Sigmoid colon (tissue), 6 donors: ENCODE measurements at regions not wholly inside any gene's neighbourhood (a gene's known extent, or its start where the extent isn't known, plus 50 kb on each side); places are given as distances from the start of the nearest gene placed in this dataset.

Experiments
- DNase-seq: peaks from one replicate; pipeline ENCODE4 v3.0.0-alpha.2; 2019
- H3K27ac ChIP-seq, 4 donors: fragments of 200-600 bp; sonication (generic); one replicate each; pipeline ENCODE4 v1.5.1; 2016 to 2019; ENCODE audit warnings: mild to moderate bottlenecking in 1 of 4
- H3K27me3 ChIP-seq, 3 donors: fragments of 200-600 bp; sonication (generic); one replicate each; pipeline ENCODE4 v1.5.1; 2019; ENCODE audit warnings: mild to moderate bottlenecking in 1 of 3
- H3K36me3 ChIP-seq, 4 donors: fragments of 200-600 bp; sonication (generic); one replicate each; pipeline ENCODE4 v1.5.1; 2016 to 2019
- H3K4me1 ChIP-seq, 4 donors: fragments of 200-600 bp; sonication (generic); one replicate each; pipeline ENCODE4 v1.5.1; 2017 to 2019
- H3K4me3 ChIP-seq, 4 donors: fragments of 200-600 bp; sonication (generic); one replicate each; pipeline ENCODE4 v1.5.1; 2017 to 2019; ENCODE audit warnings: mild to moderate bottlenecking in 2 of 4, moderate library complexity in 1 of 4
- H3K9me3 ChIP-seq, 4 donors: fragments of 200-600 bp in 3 of 4; sonication (generic) in 3 of 4; one replicate each; pipeline versions ENCODE4 v1.5.1 to v1.6.1; 2013 to 2019
- CTCF ChIP-seq, 4 experiments: fragments of 450-650 bp in 3 of 4; fragments of 200-600 bp in 1 of 4; IDR thresholded peaks; one replicate each; pipeline ENCODE4 v1.5.1; 2016 to 2019; ENCODE audit warnings: antibody characterized with exemption in 4 of 4, mild to moderate bottlenecking in 3 of 4, moderate library complexity in 2 of 4
- EP300 ChIP-seq, 4 donors: sonication (generic); formaldehyde crosslinking; IDR thresholded peaks; one replicate each; pipeline ENCODE4 v1.6.1; 2017; ENCODE audit warnings: antibody characterized with exemption in 4 of 4
- POLR2A ChIP-seq, 2 donors: fragments of 450-650 bp; IDR thresholded peaks; one replicate each; pipeline ENCODE4 v1.6.1; 2016; ENCODE audit warnings: antibody characterized with exemption in 2 of 2, mild to moderate bottlenecking in 2 of 2, moderate library complexity in 2 of 2
- POLR2AphosphoS5 ChIP-seq, 4 donors: sonication (generic); formaldehyde crosslinking; IDR thresholded peaks; one replicate each; pipeline ENCODE4 v1.6.1; 2017; ENCODE audit warnings: antibody characterized with exemption in 4 of 4
- WGBS, 2 donors: extraction: QIAGEN DNeasy Blood & Tissue Kit; methylation state at CpG; one replicate each; pipeline ENCODE4 v1.1.7; 2013; 5-methylcytosine and 5-hydroxymethylcytosine counted together
- intact Hi-C: fragments of 100-400 bp; cut with DNase I; formaldehyde crosslinking; loops from one replicate; pipeline ENCODE4 v1.15.1; 2023
- donor health status: healthy with polysubstance abuse.
- donor health status: healthy.

DNA sequence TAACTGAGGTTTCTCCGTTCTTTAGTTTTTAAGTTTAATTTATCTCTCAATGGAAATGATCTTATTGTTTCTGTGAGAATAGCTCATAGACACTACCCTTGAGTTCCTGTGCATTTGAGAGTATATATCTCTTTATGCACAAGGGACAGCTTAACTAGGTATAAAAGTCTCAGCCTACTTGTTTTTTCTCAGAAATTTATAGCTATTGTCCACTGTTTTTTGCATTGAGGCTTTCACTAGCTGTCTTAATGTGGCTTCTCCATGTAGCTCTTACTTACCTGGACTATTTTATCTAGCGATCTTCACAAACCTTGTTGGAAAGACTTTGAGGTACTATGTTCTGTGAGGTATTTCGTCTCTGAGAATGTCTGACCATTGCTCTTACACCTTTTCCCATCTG is 153.9 kb upstream of the RTL1 start:
- DNase-seq = no peak
- Histone ChIP-seq H3K36me3 (no peaks in the 10 kb centered on the region), H3K27me3 (peaks cover 0 to 6% (median 0%) of the 10 kb centered on the region in 3 donors), H3K9me3 (no peaks in the 10 kb centered on the region), H3K4me3 (no peak overlapping the region), H3K4me1 (no peaks in the 10 kb centered on the region), H3K27ac (no peak overlapping the region)
- 79 to 86% methylated on average over 3 of the region's 3 CpGs for WGBS, 2 donors
- no peak for TF ChIP-seq POLR2A (IDR thresholded peaks at IDR 0.05)
- no peak for TF ChIP-seq EP300 (IDR thresholded peaks at IDR 0.05)
- TF ChIP-seq POLR2AphosphoS5 (IDR thresholded peaks at IDR 0.05) = no peak
- TF ChIP-seq CTCF (IDR thresholded peaks at IDR 0.05) = no peak
- intact Hi-C loops = no loop called here

- DNase-seq = no peak
- Histone ChIP-seq H3K36me3 (no peaks in the 10 kb centered on the region), H3K27ac (no peak overlapping the region), H3K4me3 (no peak overlapping the region), H3K27me3 (peaks cover 0 to 6% (median 0%) of the 10 kb centered on the region in 3 donors), H3K4me1 (no peaks in the 10 kb centered on the region), H3K9me3 (no peaks in the 10 kb centered on the region)
- no peak for TF ChIP-seq CTCF (IDR thresholded peaks at IDR 0.05)
- TF ChIP-seq POLR2AphosphoS5 (IDR thresholded peaks at IDR 0.05) = no peak
- intact Hi-C loops = no loop called here
- 70 to 81% methylated on average over 3 of the region's 3 CpGs for WGBS, 2 donors
Measured at GRCh38 chr14:101058571-101058970, 155.0 kb upstream of the RTL1 start.

DNA sequence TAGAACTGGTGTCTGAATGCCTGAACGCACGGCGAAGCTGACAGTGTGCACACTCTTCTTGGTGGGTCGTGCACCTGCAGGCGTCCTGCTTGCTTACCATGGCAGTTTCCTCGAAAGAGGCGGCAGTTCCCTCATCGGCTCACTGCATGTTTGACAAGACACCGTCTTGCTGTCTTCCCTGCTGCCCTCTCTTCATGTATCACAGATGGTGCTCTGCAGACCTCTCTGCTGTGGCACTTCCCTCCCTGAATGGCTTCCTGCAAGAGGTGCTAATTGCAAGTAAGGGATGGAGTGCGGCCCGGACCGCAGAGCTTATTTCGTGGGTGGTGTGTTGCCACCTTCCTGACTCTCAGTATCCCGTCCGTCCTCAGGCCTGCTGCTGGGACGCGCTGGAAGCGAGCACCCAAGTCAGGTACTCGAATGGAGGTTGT is 156.7 kb upstream of the RTL1 start:
- Histone ChIP-seq H3K27ac (no peak overlapping the region), H3K4me3 (no peak overlapping the region), H3K9me3 (no peaks in the 10 kb centered on the region), H3K36me3 (no peaks in the 10 kb centered on the region), H3K27me3 (peaks cover 0 to 6% (median 0%) of the 10 kb centered on the region in 3 donors), H3K4me1 (no peaks in the 10 kb centered on the region)
- DNase-seq = peak; percentile 57
- 90% methylated on average over 19 of the region's 19 CpGs for WGBS, 2 donors
- intact Hi-C loops = no loop called here
- no peak for TF ChIP-seq CTCF (IDR thresholded peaks at IDR 0.05)

DNA sequence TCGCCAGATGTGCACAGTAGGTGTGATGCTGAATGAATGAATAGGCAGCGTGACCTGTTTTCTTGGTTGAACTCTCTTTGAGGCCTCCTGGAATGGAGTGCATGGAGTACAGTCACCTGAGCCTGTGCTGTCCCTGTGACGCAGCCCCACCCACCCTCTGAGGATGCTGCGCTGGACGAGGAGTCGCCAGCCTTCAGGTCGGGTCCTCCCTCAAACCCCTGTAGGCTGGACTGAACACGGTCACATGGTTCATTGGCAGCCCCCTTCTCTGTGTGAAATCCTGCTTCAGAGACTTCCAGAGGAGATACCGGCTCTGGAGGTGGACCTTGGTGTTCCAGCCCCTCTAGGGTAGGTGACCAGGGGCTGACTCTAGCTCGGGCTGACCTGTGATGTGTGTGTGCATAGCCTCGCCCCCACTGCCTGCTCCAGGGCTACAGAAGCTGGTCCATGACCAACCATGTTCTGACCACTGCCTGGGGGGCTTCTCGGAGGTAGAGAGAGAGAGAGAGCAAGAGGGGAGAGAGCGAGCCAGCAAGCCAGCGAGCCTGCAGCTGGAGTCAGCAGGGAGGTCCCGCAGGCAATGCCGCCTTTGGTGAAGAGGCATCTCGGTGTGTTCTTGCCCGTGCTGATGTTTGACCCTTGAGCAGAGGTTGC is 158.0 kb upstream of the RTL1 start:
- 85 to 90% methylated on average over 18 of the region's 18 CpGs for WGBS, 2 donors
- intact Hi-C loops = no loop called here
- no peaks in the 10 kb centered on the region for H3K4me1 ChIP-seq
- no peaks in the 10 kb centered on the region for H3K9me3 ChIP-seq
- no peak overlapping the region for H3K4me3 ChIP-seq
- peaks cover 0 to 6% (median 0%) of the 10 kb centered on the region in 3 donors for H3K27me3 ChIP-seq
- peak; percentile 45 for DNase-seq
- no peak overlapping the region for H3K27ac ChIP-seq
- TF ChIP-seq EP300 (IDR thresholded peaks at IDR 0.05) (no peak), POLR2AphosphoS5 (IDR thresholded peaks at IDR 0.05) (no peak)
- no peaks in the 10 kb centered on the region for H3K36me3 ChIP-seq

DNA sequence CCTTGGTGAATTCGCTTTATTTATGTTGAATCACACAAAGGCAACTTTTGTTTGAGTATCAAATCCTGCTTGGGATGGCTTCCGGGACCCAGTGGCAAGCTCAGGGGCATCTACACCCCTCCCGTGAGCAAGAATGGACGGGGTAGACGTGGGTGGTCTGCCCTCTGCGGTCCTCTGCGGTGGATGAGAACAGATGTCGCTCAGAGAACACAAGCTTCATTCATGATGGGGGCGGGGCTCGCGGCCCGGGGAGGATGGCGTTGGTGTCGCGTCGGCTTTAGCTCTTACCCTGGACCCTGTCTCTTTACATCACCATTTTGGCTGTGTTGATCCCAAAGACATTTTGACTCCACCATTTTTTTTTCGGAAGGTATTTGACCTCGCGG is 158.5 kb upstream of the RTL1 start:
- Histone ChIP-seq H3K9me3 (no peaks in the 10 kb centered on the region), H3K4me3 (no peak overlapping the region), H3K27ac (no peak overlapping the region), H3K27me3 (peaks cover 0 to 6% (median 0%) of the 10 kb centered on the region in 3 donors), H3K4me1 (no peaks in the 10 kb centered on the region), H3K36me3 (no peaks in the 10 kb centered on the region)
- intact Hi-C loops = no loop called here
- no peak for TF ChIP-seq POLR2A (IDR thresholded peaks at IDR 0.05)
- no peak for TF ChIP-seq POLR2AphosphoS5 (IDR thresholded peaks at IDR 0.05)
- no peak for TF ChIP-seq CTCF (IDR thresholded peaks at IDR 0.05)
- no peak for TF ChIP-seq EP300 (IDR thresholded peaks at IDR 0.05)
- 86 to 90% methylated on average over 19 of the region's 19 CpGs for WGBS, 2 donors
- DNase-seq = peak; percentile 54
